ENCODE measurements at regions not wholly inside any gene's neighbourhood (a gene's known extent, or its start where the extent isn't known, plus 50 kb on each side); places are given as distances from the start of the nearest gene placed in this dataset.

- TF ChIP-seq CTCF (IDR thresholded peaks at IDR 0.05) = no peak
- intact Hi-C loops (cut with DNase I) = no loop called here
- no peak for FAIRE-seq
- H3K4me1 ChIP-seq = no peaks in the 10 kb centered on the region
- H3K4me3 ChIP-seq = no peak overlapping the region
- no peaks in the 10 kb centered on the region for H3K9me3 ChIP-seq
- 65 to 69% methylated on average over 4 of the region's 4 CpGs for WGBS, 2 donors
- no peak for ATAC-seq
- no peak for DNase-seq
- no peak overlapping the region for H3K27ac ChIP-seq
- no peaks in the 10 kb centered on the region for H3K36me3 ChIP-seq
- H3K27me3 ChIP-seq = no peaks in the 10 kb centered on the region
Observed at GRCh38 chr9:94204174-94204573, 54.9 kb upstream of the ZNF169 start.

- 90 to 96% methylated on average over 1 of the region's 1 CpG for WGBS, 2 donors
- intact Hi-C loops (cut with DNase I) = no loop called here
- TF ChIP-seq CTCF (IDR thresholded peaks at IDR 0.05) = no peak
- Histone ChIP-seq H3K36me3 (no peaks in the 10 kb centered on the region), H3K9me3 (no peaks in the 10 kb centered on the region), H3K27ac (no peak overlapping the region), H3K4me3 (no peak overlapping the region), H3K4me1 (no peaks in the 10 kb centered on the region), H3K27me3 (no peaks in the 10 kb centered on the region)
- no peak for DNase-seq
- no peak for FAIRE-seq
- no peak for ATAC-seq
Observed at GRCh38 chr9:94207781-94208180, 51.3 kb upstream of the ZNF169 start.

Small RNAs in the stretch of these regions (microRNA-seq; reads per million reads assigned to microRNA genes)
- 270 to 546 reads per million in 2 donors for gene MIRLET7A1
- 3,117 to 10,259 reads per million in 2 donors for gene MIRLET7D
- 299 to 643 reads per million in 2 donors for gene MIRLET7F1

Measured in pancreas (tissue), 10 donors.